CD4-positive, alpha-beta T cell treated with Interferon alpha-2 for 1 hour (primary cell): ENCODE measurements at regions not wholly inside any gene's neighbourhood (a gene's known extent, or its start where the extent isn't known, plus 50 kb on each side); places are given as distances from the start of the nearest gene placed in this dataset.
"Not testable (repeated sequence)": the region's sequence is repeated elsewhere in the genome, so short reads cannot be mapped to it uniquely, and the experiment has no call there.

Experiments used
- DNase-seq, 2 donors: peaks; one replicate each; pipeline ENCODE4 v3.0.0-alpha.2; 2020 to 2022

GRCh38 chr18:65278939-65279667 is 471.7 kb upstream of the CDH7 start:
- no peak for DNase-seq

- no peak for DNase-seq
These were observed 481.4 kb upstream of the CDH7 start for GRCh38 chr18:65269375-65269774.

GRCh38 chr18:65265761-65266160 is 485.1 kb upstream of the CDH7 start:
- no peak for DNase-seq

- DNase-seq, result no peak
These were observed 490.8 kb upstream of the CDH7 start for GRCh38 chr18:65260030-65260429.

- DNase-seq, result no peak
These were observed 491.4 kb upstream of the CDH7 start for GRCh38 chr18:65259403-65259802.

GRCh38 chr18:65257149-65257548 is 493.7 kb upstream of the CDH7 start:
- DNase-seq, result no peak

GRCh38 chr18:65255417-65255816 is 495.4 kb upstream of the CDH7 start:
- DNase-seq, result no peak

- DNase-seq, result no peak
These were observed 511.0 kb upstream of the CDH7 start for GRCh38 chr18:65239787-65240186.

- no peak for DNase-seq
These were observed 514.7 kb upstream of the CDH7 start for GRCh38 chr18:65235966-65236624.

GRCh38 chr18:65230311-65230710 is 520.5 kb upstream of the CDH7 start:
- no peak for DNase-seq

- no peak for DNase-seq
These were observed 522.8 kb upstream of the CDH7 start for GRCh38 chr18:65227970-65228369.

GRCh38 chr18:65221736-65222135 is 529.1 kb upstream of the CDH7 start:
- DNase-seq, result no peak

- no peak for DNase-seq
These were observed 529.7 kb upstream of the CDH7 start for GRCh38 chr18:65221115-65221514.

- no peak for DNase-seq
These were observed 534.8 kb upstream of the CDH7 start for GRCh38 chr18:65215865-65216466.

GRCh38 chr18:65214456-65214855 is 536.4 kb upstream of the CDH7 start:
- no peak for DNase-seq

- no peak for DNase-seq
These were observed 544.1 kb upstream of the CDH7 start for GRCh38 chr18:65206551-65207260.

GRCh38 chr18:65202091-65202490 is 548.7 kb upstream of the CDH7 start:
- no peak for DNase-seq

GRCh38 chr18:65175681-65176080 is 575.1 kb upstream of the CDH7 start:
- no peak for DNase-seq

- DNase-seq, result not testable (repeated sequence)
These were observed 588.7 kb upstream of the CDH7 start for GRCh38 chr18:65162086-65162485.

GRCh38 chr18:65146482-65147021 is 604.3 kb upstream of the CDH7 start:
- DNase-seq, result no peak

GRCh38 chr18:65145312-65145711 is 605.5 kb upstream of the CDH7 start:
- DNase-seq, result no peak

- DNase-seq, result no peak
These were observed 617.2 kb upstream of the CDH7 start for GRCh38 chr18:65133610-65134009.

- no peak for DNase-seq
These were observed 626.2 kb upstream of the CDH7 start for GRCh38 chr18:65124633-65125032.
